Activated CD4-positive, alpha-beta T cell treated with anti-CD3 and anti-CD28 coated beads, Interleukin-2, amount 10 ng/mL, durations not matched to agents 24 days and 14 days (primary cell): ENCODE measurements at regions not wholly inside any gene's neighbourhood (a gene's known extent, or its start where the extent isn't known, plus 50 kb on each side); places are given as distances from the start of the nearest gene placed in this dataset.

Experiments
- DNase-seq: peaks from one replicate; pipeline ENCODE4 v3.0.0; 2022
- H3K27ac Mint-ChIP-seq: one replicate; pipeline ENCODE4 v1.8.0; 2022; ENCODE audit warnings: mild to moderate bottlenecking, mixed read lengths
- H3K27me3 Mint-ChIP-seq: one replicate; pipeline ENCODE4 v1.8.0; 2022; ENCODE audit warnings: mixed read lengths
- H3K36me3 Mint-ChIP-seq: one replicate; pipeline ENCODE4 v1.8.0; 2022; ENCODE audit warnings: low read depth, mild to moderate bottlenecking, mixed read lengths
- H3K4me1 Mint-ChIP-seq: one replicate; pipeline ENCODE4 v1.8.0; 2021; ENCODE audit warnings: mixed read lengths
- H3K4me3 Mint-ChIP-seq: one replicate; pipeline ENCODE4 v1.8.0; 2022; ENCODE audit warnings: mild to moderate bottlenecking, moderate library complexity, mixed read lengths
- H3K9me3 Mint-ChIP-seq: one replicate; pipeline ENCODE4 v1.8.0; 2021; ENCODE audit warnings: mixed read lengths
- intact Hi-C: fragments of 100-400 bp; cut with micrococcal nuclease; formaldehyde crosslinking; loops from one replicate; pipeline ENCODE4 v1.15.1; 2023

DNA sequence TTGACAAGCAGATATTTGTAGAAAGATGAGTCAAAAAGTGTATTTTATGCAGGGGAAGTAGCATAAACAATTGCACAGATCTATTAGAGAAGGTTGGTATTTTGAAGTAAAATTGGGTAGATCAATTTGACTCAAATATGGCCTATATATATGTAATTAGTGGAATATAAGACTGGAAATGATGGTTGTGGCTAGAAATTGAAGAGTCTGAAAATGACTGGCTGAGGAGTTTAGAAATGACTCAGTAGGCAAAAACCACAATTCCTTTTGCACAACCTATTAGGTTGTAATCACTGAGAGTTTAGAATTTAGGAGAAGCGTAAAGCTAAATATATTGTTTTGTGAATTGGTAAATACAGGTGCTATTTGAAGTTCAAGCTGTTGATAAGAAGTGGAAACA, 622.6 kb upstream of the PCDH20 start:
- H3K36me3 Mint-ChIP-seq: no peaks in the 10 kb centered on the region
- intact Hi-C loops: no loop called here
- no peak overlapping the region for H3K27ac Mint-ChIP-seq
- H3K4me3 Mint-ChIP-seq: no peak overlapping the region
- no peaks in the 10 kb centered on the region for H3K9me3 Mint-ChIP-seq
- no peak for DNase-seq
- no peaks in the 10 kb centered on the region for H3K27me3 Mint-ChIP-seq
- no peaks in the 10 kb centered on the region for H3K4me1 Mint-ChIP-seq

DNA sequence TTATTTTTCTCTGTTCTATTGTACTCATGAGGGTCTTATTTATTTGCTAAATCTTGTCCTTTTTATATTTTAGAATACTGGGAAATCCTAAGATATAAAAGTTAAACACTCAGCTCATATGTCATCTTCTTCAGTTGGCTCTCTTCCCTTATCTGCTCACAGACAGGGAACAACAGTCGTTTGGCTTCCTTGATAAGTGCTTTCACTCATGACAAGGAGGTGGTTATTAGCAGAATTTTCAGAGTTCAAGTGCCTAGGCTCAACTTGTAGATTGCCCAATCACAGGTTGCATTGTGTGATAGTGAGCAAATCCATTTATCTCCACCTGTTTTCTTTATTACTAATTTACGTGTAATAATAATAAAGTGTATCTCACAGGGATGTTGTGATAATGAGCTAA, 620.3 kb upstream of the PCDH20 start:
- Mint-ChIP-seq H3K9me3 (no peaks in the 10 kb centered on the region), H3K27me3 (no peaks in the 10 kb centered on the region), H3K27ac (no peak overlapping the region), H3K4me1 (no peaks in the 10 kb centered on the region), H3K4me3 (no peak overlapping the region), H3K36me3 (no peaks in the 10 kb centered on the region)
- DNase-seq: no peak
- intact Hi-C loops: no loop called here

DNA sequence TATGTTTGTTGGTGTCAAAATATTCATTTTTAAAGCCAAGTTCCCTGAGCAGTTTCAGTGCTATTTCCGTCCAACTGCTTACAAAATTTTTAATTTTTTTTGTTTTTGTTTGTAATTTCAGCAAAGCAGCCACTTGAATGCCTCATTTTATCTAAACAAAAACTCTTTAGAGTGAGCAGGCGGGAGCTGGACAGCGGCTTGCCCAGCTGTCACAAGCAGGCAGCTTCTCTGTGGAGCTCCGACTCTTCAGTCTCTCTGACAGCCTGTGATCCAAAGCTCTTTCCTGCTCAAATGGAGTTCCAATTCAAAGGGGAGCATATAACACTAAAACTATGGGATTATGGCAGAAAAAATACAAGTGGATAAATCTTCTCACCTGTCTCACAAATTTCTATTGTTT, 618.3 kb upstream of the PCDH20 start:
- no peak overlapping the region for H3K4me3 Mint-ChIP-seq
- no peaks in the 10 kb centered on the region for H3K27me3 Mint-ChIP-seq
- no peaks in the 10 kb centered on the region for H3K36me3 Mint-ChIP-seq
- no peak for DNase-seq
- H3K27ac Mint-ChIP-seq: no peak overlapping the region
- H3K9me3 Mint-ChIP-seq: no peaks in the 10 kb centered on the region
- H3K4me1 Mint-ChIP-seq: no peaks in the 10 kb centered on the region
- intact Hi-C loops: no loop called here

DNA sequence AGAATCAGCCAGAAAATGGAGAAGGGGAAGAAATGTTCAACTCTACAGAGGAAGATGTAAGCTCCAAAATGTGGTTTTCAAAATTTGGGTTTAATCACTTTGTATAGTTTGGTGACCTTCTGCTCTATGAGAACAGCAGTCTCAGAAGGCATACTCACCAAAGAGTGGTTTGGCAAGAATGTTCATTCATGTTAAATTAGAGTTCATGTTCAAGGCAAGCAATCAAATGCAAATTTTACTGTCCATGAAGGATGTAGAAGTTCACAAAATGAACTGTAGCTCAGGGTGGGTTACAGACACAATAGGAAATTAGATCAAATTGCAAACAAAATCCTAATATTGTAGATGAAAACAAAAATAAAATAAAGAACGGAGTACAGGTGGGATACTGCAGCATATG, 606.7 kb upstream of the PCDH20 start:
- intact Hi-C loops: no loop called here
- no peak for DNase-seq
- no peaks in the 10 kb centered on the region for H3K36me3 Mint-ChIP-seq
- H3K4me3 Mint-ChIP-seq: no peak overlapping the region
- H3K27me3 Mint-ChIP-seq: no peaks in the 10 kb centered on the region
- no peak overlapping the region for H3K27ac Mint-ChIP-seq
- H3K4me1 Mint-ChIP-seq: no peaks in the 10 kb centered on the region
- no peaks in the 10 kb centered on the region for H3K9me3 Mint-ChIP-seq

DNA sequence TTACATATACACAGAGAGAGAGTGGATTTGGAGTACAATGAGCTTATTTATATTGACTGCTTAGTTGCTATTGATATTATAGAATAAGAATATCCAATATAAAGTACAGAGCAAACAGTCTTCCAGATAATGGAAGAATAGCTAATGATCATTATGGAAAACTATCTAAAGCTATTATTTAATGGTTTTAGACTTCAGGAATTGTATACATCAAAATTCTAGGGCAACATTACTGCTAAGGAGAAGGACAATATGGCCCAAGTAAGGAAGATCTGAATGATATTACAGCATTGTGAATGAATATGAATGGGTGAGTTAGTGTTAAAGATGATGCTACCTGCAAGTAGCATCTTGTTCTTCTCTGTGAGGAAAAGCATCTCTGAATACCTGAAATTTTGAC, 604.2 kb upstream of the PCDH20 start:
- H3K27ac Mint-ChIP-seq: no peak overlapping the region
- no peak for DNase-seq
- intact Hi-C loops: no loop called here
- H3K27me3 Mint-ChIP-seq: no peaks in the 10 kb centered on the region
- no peaks in the 10 kb centered on the region for H3K4me1 Mint-ChIP-seq
- H3K36me3 Mint-ChIP-seq: no peaks in the 10 kb centered on the region
- no peak overlapping the region for H3K4me3 Mint-ChIP-seq
- no peaks in the 10 kb centered on the region for H3K9me3 Mint-ChIP-seq

DNA sequence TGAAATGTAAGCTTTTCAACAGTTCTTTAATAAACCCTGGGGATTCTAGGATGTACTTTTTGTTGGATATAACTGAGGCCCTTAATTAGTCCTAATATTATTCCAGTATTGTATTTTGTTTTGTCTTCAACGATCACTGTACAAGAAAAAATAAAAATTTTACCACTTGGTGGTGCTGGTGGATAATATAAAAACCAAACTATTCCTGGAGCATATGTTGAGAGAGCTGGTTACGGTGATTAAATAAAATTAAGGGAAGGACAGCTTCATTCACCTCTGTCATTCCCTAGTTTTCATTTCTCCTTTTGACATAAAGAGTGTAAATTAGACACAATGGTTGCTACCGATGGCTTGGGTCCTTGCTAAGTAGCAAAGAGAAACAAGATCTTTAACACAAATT, 598.6 kb upstream of the PCDH20 start:
- Mint-ChIP-seq H3K4me3 (no peak overlapping the region), H3K36me3 (no peaks in the 10 kb centered on the region), H3K9me3 (no peaks in the 10 kb centered on the region), H3K4me1 (no peaks in the 10 kb centered on the region), H3K27ac (no peak overlapping the region), H3K27me3 (no peaks in the 10 kb centered on the region)
- no peak for DNase-seq
- intact Hi-C loops: no loop called here

DNA sequence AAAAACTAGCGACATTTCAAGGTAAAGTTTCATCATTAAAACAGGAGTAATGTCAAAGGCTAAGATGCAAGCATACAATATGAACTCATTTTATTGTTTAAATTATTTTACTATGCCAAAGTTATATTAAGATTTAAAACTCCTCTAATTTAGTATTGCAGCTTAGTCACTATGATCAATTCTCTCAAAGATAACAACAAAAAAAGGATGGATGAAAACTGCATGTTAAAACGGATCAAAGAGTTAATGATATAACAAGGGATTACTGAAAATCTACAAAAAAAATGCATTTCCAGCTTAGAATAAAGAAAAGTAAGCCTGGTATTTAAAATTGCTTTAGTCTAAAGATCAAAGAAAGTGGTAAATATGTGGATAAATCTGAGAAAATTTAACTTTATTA, 587.8 kb upstream of the PCDH20 start:
- Mint-ChIP-seq H3K4me3 (no peak overlapping the region), H3K4me1 (no peaks in the 10 kb centered on the region), H3K27me3 (no peaks in the 10 kb centered on the region), H3K9me3 (peaks cover 3% of the 10 kb centered on the region), H3K27ac (no peak overlapping the region), H3K36me3 (no peaks in the 10 kb centered on the region)
- DNase-seq: no peak
- intact Hi-C loops: no loop called here

DNA sequence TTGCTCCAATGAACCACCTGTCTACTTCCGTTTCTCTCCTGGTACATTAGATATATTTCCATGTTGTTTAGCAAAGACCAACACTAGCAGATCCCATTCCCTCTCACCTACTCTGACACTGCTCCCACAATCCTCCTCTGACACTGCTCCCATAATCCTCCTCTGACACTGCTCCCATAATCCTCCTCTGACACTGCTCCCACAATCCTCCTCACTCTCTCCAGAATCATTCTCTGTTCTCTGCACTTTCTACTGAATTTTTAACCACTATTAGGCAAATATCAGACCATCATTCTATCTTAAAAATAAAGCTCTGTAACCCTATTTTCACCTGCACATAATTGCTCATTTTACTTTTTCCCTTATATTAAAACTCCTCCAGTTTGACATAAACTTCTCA, 578.5 kb upstream of the PCDH20 start:
- Mint-ChIP-seq H3K27ac (no peak overlapping the region), H3K4me1 (no peaks in the 10 kb centered on the region), H3K4me3 (no peak overlapping the region), H3K36me3 (no peaks in the 10 kb centered on the region), H3K9me3 (peaks cover 6% of the 10 kb centered on the region), H3K27me3 (no peaks in the 10 kb centered on the region)
- intact Hi-C loops: no loop called here
- DNase-seq: no peak

DNA sequence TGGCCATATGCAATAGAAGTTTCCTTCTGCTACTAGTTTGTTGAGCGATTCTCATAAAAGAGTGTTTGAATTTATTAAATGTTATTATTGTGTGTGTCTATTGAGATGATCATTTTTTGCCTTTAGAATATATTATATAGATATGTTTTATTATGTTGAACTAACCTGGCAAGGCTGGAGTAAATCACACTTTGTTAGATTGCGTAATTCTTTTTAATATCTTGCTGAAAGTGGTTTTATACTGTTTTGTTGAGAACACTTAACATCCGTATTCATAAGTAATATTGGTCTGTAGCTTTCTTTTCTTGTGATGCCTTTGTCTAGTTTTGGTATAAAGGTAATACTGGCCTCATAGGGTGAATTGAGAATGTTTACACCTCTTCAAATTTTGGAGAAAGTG, 574.3 kb upstream of the PCDH20 start:
- intact Hi-C loops: no loop called here
- Mint-ChIP-seq H3K36me3 (no peaks in the 10 kb centered on the region), H3K4me3 (no peak overlapping the region), H3K4me1 (no peaks in the 10 kb centered on the region), H3K27ac (no peak overlapping the region), H3K9me3 (no peaks in the 10 kb centered on the region), H3K27me3 (no peaks in the 10 kb centered on the region)
- DNase-seq: no peak

DNA sequence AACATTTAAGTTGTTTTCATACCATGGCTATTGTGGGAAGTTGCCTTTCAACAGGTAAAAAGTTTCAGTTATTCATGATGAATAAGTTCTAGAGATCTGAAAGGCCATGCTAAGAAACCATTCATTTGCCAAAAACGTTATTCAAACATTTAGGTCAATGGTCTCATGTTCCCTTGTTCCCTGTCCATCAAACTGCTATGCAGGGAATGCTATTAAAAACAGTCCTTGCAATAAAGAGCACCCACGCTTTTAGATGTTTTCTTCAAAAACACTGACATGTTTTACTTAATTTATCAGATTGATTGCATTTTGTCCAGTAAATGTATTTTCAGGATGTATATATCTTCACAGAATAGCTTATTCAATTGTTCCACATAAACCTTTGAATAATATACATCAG, 573.2 kb upstream of the PCDH20 start:
- Mint-ChIP-seq H3K27ac (no peak overlapping the region), H3K36me3 (no peaks in the 10 kb centered on the region), H3K9me3 (no peaks in the 10 kb centered on the region), H3K4me1 (no peaks in the 10 kb centered on the region), H3K4me3 (no peak overlapping the region), H3K27me3 (no peaks in the 10 kb centered on the region)
- DNase-seq: no peak
- intact Hi-C loops: no loop called here

DNA sequence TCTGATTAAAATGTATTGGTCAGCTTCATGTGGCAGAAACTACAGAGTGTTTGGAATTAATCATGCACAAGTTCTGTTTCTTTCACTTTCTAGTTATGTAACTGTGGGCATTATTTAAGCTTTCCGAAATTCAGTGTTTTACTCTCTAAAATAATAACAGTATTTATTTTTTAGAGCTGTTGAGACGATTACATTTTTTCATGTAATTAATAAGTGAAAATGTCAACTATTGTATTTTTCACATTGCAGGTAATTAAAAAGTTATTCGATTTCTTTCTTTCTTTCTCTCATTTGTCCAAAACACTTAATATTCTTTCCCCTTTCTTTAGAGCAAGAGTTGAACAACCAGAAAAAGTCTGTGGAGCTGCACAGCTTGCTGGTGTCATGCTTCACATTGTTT, 559.4 kb upstream of the PCDH20 start:
- no peaks in the 10 kb centered on the region for H3K36me3 Mint-ChIP-seq
- no peak overlapping the region for H3K4me3 Mint-ChIP-seq
- no peaks in the 10 kb centered on the region for H3K4me1 Mint-ChIP-seq
- intact Hi-C loops: no loop called here
- no peaks in the 10 kb centered on the region for H3K27me3 Mint-ChIP-seq
- no peaks in the 10 kb centered on the region for H3K9me3 Mint-ChIP-seq
- no peak overlapping the region for H3K27ac Mint-ChIP-seq
- DNase-seq: no peak

DNA sequence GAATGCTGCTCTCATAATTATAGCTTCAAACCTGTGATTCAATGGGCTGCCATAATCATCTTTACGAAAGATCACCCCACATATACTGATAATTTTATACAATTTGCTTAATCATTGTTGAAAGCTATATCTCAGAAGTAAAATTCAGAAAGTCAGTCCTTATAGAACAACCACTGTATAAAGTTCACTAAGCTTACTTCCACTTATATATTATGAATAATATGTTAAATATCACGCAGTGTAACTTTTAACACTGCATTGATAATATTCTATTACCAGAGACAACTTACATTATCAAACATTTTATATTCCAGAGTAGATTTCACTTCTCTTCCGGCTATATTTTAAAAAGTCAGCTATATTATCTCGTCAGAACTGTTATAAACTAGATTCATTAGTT, 550.1 kb upstream of the PCDH20 start:
- H3K4me1 Mint-ChIP-seq: no peaks in the 10 kb centered on the region
- intact Hi-C loops: no loop called here
- H3K4me3 Mint-ChIP-seq: no peak overlapping the region
- no peaks in the 10 kb centered on the region for H3K27me3 Mint-ChIP-seq
- DNase-seq: no peak
- no peak overlapping the region for H3K27ac Mint-ChIP-seq
- H3K36me3 Mint-ChIP-seq: no peaks in the 10 kb centered on the region
- H3K9me3 Mint-ChIP-seq: no peaks in the 10 kb centered on the region

DNA sequence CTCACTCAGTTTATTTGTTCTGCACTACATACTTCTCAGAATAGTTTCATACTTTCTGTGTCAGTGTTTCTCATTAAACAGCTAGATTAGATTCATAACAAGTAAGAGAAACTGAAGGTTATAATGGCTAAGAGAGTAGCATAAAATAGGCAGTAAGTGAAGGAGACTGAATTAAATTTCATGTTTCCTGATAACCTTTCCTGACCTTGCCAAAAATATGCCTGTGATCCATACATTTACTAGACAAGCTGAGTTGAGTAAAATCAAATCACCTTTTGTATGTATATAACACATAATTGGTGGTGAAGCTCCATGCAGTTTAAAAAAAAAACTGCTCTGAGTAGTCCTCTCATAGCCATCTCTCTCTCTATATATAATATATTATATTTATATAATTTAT, 545.3 kb upstream of the PCDH20 start:
- Mint-ChIP-seq H3K4me1 (no peaks in the 10 kb centered on the region), H3K36me3 (no peaks in the 10 kb centered on the region), H3K27ac (no peak overlapping the region), H3K9me3 (no peaks in the 10 kb centered on the region), H3K4me3 (no peak overlapping the region), H3K27me3 (no peaks in the 10 kb centered on the region)
- intact Hi-C loops: no loop called here
- no peak for DNase-seq

DNA sequence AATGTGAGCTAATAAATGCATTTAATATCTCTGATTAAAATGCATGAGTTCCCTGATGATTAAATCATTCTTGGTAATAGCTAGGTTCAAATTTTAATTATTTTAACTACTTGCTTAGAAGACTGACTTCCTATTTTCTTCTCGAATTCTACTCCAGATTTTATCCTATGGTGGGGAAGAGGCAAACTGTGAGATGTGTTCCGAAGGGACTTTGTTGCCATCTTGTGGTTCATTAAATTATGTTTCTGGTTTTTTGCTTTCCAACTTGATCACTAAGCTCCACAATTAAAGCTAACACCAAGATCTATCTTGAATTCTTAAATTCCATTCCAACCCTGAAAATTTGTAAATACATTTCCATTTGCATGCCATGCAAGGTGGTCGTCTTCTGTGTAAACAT, 538.4 kb upstream of the PCDH20 start:
- no peak for DNase-seq
- no peak overlapping the region for H3K27ac Mint-ChIP-seq
- H3K4me1 Mint-ChIP-seq: no peaks in the 10 kb centered on the region

DNA sequence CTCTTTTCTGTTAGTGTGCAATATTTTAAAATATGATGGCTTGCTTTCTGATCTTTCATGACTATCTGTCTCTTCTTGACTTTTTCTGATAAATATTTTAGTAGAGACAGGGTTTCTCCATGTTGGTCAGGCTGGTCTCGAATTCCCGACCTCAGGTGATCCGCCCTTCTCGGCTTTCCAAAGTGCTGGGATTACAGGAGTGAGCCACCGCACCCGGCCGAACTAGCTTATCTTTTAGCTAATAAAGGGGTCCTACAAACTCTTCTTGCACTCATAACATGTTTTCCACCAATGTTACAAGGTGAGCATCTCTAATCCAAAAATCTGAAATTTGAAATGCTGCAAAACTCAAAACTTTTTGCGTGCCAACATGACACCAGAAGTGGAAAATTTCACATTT, 535.2 kb upstream of the PCDH20 start:
- no peaks in the 10 kb centered on the region for H3K4me1 Mint-ChIP-seq
- no peaks in the 10 kb centered on the region for H3K36me3 Mint-ChIP-seq
- H3K27ac Mint-ChIP-seq: no peak overlapping the region
- no peaks in the 10 kb centered on the region for H3K27me3 Mint-ChIP-seq
- H3K9me3 Mint-ChIP-seq: no peaks in the 10 kb centered on the region
- no peak for DNase-seq
- no peak overlapping the region for H3K4me3 Mint-ChIP-seq
- intact Hi-C loops: no loop called here

More for the DNA sequence above, 538.4 kb upstream of the PCDH20 start:
- Mint-ChIP-seq H3K27me3 (no peaks in the 10 kb centered on the region), H3K4me3 (no peak overlapping the region), H3K9me3 (no peaks in the 10 kb centered on the region), H3K36me3 (no peaks in the 10 kb centered on the region)
- intact Hi-C loops: no loop called here
